ENCODE measurements at regions not wholly inside any gene's neighbourhood (a gene's known extent, or its start where the extent isn't known, plus 50 kb on each side); places are given as distances from the start of the nearest gene placed in this dataset.

DNA sequence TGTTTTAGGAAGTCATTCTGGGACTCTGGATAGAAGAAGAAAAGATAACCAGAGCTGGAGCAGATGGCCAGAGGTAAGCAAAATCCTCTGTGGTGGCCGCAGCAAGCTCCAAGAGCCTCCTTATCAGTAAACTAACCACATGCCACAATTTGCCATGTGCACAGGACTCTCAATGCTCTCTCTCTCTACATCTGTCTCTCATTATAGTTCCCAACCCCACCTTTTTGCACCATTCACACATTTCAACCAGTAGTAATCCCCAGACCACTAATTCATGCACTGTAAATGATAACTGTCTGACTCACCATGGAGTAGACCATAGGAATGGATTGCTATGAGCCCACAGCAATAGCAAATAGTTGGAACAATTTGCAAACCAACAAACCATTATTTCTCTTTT lies 526.1 kb downstream of the TLR4 start (continued):
- TF ChIP-seq, protein P1, sequence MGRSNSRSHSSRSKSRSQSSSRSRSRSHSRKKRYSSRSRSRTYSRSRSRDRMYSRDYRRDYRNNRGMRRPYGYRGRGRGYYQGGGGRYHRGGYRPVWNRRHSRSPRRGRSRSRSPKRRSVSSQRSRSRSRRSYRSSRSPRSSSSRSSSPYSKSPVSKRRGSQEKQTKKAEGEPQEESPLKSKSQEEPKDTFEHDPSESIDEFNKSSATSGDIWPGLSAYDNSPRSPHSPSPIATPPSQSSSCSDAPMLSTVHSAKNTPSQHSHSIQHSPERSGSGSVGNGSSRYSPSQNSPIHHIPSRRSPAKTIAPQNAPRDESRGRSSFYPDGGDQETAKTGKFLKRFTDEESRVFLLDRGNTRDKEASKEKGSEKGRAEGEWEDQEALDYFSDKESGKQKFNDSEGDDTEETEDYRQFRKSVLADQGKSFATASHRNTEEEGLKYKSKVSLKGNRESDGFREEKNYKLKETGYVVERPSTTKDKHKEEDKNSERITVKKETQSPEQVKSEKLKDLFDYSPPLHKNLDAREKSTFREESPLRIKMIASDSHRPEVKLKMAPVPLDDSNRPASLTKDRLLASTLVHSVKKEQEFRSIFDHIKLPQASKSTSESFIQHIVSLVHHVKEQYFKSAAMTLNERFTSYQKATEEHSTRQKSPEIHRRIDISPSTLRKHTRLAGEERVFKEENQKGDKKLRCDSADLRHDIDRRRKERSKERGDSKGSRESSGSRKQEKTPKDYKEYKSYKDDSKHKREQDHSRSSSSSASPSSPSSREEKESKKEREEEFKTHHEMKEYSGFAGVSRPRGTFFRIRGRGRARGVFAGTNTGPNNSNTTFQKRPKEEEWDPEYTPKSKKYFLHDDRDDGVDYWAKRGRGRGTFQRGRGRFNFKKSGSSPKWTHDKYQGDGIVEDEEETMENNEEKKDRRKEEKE (IDR thresholded peaks at IDR 0.05): no peak
- TF ChIP-seq ATF7 (IDR thresholded peaks at IDR 0.05; ENCODE audit: low read depth) (no peak), GATAD2B (conservative IDR thresholded peaks at IDR 0.05; ENCODE audit: low read depth) (no peak), EZH2 (IDR thresholded peaks at IDR 0.05; ENCODE audit: borderline replicate concordance, control insufficient read depth, low read depth, low read length) (no peak), YY1 (IDR thresholded peaks at IDR 0.05; ENCODE audit: low read depth, low read length) (no peak), ZNF24 (IDR thresholded peaks at IDR 0.05) (no peak), NFXL1 (IDR thresholded peaks at IDR 0.05; ENCODE audit: borderline replicate concordance) (no peak), POLR2AphosphoS5 (IDR thresholded peaks at IDR 0.05; ENCODE audit: low read length) (no peak), MTA2 (IDR thresholded peaks at IDR 0.05; ENCODE audit: low read depth) (no peak)
- TF ChIP-seq, protein P2, sequence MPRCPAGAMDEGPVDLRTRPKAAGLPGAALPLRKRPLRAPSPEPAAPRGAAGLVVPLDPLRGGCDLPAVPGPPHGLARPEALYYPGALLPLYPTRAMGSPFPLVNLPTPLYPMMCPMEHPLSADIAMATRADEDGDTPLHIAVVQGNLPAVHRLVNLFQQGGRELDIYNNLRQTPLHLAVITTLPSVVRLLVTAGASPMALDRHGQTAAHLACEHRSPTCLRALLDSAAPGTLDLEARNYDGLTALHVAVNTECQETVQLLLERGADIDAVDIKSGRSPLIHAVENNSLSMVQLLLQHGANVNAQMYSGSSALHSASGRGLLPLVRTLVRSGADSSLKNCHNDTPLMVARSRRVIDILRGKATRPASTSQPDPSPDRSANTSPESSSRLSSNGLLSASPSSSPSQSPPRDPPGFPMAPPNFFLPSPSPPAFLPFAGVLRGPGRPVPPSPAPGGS (IDR thresholded peaks at IDR 0.05; ENCODE audit: borderline replicate concordance, insufficient read depth, low read depth, low read length, poor library complexity, severe bottlenecking): no peak
- TF ChIP-seq, protein P3, sequence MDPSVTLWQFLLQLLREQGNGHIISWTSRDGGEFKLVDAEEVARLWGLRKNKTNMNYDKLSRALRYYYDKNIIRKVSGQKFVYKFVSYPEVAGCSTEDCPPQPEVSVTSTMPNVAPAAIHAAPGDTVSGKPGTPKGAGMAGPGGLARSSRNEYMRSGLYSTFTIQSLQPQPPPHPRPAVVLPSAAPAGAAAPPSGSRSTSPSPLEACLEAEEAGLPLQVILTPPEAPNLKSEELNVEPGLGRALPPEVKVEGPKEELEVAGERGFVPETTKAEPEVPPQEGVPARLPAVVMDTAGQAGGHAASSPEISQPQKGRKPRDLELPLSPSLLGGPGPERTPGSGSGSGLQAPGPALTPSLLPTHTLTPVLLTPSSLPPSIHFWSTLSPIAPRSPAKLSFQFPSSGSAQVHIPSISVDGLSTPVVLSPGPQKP (IDR thresholded peaks at IDR 0.05; ENCODE audit: low read depth, low read length): no peak

All from GM12878 (cell line).